Tongue (tissue), 1 donor: ENCODE measurements at regions not wholly inside any gene's neighbourhood (a gene's known extent, or its start where the extent isn't known, plus 50 kb on each side); places are given as distances from the start of the nearest gene placed in this dataset.
"Not testable (repeated sequence)": the region's sequence is repeated elsewhere in the genome, so short reads cannot be mapped to it uniquely, and the experiment has no call there.

Experiments used
- DNase-seq: peaks from one replicate; pipeline ENCODE4 v3.0.0-alpha.2; 2015

DNA sequence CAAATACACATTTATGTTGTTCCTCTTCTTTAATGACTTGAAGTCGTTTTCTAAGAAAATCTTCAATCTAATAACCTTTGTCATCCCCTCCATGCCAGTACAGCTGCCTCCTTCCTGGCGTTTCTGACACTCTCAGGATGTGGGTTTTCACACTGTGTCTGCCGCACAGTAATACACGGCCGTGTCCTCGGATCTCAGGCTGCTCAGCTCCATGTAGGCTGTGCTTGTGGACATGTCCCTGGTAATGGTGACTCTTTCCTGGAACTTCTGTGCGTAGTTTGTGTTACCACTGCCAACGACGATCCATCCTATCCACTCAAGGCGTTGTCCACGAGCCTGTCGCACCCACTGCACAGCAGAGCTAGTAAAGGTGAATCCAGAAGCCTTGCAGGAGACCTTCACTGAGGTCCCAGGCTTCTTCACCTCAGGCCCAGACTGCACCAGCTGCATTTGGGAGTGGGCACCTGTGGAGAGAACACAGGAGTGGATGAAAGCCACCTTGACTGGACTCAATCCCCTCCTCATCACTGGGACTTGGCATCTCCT, 1095.9 kb downstream of the TMEM121 start:
- no peak for DNase-seq

DNA sequence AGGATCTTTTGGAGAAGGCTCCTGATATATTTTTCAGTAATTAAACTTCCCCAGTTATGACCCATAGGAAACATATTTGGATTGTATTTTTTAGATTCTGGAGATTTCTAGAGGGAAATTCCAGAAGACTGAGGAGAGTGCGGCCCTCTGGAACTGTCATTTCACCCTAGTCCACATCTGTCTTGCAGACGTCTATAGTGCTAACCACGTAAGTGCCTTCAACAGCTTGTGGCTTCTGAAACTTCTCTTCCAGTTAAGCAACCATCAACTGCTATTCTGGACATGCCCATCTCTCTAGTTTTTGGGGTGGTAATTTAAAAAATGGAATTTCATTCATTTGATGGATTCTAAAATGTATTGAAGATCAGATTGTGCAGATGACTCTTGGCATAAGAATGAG, 1098.8 kb downstream of the TMEM121 start:
- no peak for DNase-seq

DNA sequence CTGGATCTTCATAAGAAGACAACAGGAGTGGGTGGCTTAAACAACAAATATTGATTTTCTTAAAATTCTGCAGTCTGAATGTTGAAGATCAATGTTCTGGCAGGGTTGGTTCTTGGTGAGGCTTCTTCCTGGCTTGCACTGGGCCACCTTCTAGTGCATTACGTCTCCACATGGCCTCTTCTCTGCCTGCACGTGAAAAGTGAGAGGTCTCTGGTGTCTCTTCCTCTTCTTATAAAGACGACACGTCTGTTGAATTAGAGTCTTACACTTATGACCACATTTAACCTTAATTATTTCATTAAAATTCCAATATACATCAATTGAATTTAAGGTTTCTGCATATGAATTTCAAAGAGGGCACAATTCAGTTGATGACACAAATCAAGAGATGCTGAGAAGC, 1100.1 kb downstream of the TMEM121 start:
- DNase-seq: not testable (repeated sequence)

DNA sequence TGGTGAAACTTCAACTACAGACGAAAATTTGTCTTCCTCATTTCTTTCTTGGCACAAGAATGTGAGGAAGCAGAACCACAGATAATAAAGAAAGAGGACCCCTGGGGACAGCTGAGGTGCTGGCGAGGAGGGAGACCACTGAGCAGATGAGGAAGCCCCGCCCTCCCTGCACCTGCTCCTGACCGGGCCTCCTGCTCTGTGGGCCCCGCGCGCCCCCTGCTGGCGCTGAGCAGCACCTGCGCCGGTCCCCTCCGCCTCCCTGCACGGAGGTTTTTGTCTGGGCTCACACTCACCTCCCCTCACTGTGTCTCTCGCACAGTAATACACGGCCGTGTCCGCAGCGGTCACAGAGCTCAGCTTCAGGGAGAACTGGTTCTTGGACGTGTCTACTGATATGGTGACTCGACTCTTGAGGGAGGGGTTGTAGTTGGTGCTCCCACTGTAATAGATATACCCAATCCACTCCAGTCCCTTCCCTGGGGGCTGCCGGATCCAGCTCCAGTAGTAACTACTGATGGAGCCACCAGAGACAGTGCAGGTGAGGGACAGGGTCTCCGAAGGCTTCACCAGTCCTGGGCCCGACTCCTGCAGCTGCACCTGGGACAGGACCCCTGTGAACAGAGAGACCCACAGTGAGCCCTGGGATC, 1100.7 kb downstream of the TMEM121 start:
- not testable (repeated sequence) for DNase-seq

DNA sequence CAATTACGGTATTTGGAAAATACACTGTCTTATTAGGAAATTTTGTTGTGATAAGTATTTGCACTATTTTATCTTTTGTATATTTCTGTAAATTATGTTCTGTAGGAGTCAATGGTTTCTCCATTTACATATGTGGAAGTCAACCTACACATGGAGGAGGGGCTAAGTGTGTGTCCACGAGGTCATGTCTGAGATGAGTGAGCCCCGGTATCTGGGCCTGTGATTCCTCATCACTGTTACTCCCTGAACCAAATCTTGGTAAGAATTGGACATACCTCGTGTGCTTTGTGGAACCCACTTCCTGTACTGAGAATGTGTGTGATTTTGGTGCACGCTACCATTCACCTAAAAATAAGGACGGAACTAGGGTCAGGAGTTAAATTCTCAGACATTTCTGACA, 1105.5 kb downstream of the TMEM121 start:
- DNase-seq: no peak

DNA sequence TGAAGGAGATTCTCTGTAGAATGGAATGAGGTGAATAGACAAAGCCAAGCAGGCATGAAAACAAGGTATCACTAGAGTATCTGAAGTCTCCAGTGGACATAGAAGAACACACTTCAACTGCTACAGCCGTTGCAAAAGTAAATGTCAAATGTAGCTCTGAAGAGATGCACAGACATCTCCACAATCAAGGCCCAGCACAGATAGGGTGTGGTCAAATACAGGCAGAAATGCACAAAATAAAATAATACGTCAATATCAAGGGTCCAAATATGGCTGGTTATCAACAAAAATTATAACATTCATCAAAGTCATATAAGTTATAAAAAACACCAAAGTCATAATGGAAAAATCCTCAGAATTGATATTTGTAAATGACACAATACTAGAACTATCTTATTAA, 1107.3 kb downstream of the TMEM121 start:
- DNase-seq: no peak

DNA sequence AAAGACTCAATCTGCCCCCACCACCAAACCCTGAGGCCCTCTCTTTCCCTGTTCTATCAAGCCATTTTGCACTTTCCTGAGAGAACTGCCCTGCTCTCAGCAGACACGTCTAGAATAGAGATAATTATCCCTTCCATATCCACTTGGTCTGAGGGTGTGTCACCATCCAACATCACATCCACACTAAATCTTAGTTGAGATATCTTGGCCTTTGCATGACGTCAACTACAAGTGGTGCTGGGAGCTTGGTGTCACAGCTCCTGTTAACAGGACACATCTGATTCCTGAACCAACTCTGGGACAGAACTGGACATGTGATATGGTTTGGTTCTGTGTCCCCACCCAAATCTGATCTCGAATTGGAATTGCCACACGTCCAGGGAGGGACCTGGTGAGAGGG, 1109.2 kb downstream of the TMEM121 start:
- no peak for DNase-seq

DNA sequence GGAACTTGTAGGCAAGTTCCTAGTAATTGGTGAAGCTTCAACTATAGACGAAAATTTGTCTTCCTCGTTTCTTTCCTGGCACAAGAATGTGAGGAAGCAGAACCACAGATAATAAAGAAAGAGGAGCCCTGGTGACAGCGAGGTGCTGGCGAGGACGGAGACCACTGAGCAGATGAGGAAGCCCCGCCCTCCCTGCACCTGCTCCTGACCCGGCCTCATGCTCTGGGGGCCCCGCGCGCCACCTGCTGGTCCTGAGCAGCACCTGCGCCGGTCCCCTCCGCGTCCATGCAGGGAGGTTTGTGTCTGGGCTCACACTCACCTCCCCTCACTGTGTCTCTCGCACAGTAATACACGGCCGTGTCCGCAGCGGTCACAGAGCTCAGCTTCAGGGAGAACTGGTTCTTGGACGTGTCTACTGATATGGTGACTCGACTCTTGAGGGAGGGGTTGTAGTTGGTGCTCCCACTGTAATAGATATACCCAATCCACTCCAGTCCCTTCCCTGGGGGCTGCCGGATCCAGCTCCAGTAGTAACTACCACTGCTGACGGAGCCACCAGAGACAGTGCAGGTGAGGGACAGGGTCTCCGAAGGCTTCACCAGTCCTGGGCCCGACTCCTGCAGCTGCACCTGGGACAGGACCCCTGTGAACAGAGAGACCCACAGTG, 1112.5 kb downstream of the TMEM121 start:
- not testable (repeated sequence) for DNase-seq

DNA sequence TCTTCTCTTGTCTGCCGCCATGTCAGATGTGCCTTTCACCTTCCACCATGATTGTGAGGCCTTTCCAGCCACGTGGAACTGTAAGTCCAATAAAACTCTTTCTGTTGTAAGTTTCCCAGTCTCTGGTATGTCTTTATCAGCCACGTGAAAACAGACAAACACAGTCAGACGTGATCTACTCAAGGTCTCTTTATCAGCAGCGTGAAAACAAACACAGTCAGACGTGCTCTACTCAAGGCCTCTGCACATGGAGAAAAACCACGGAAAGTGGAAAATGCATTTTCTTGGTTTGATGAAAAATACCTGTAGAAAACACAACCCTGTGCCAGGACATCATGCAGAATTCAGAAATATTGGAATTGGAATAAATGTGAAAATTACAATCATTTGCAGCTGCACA, 1115.7 kb downstream of the TMEM121 start:
- no peak for DNase-seq

DNA sequence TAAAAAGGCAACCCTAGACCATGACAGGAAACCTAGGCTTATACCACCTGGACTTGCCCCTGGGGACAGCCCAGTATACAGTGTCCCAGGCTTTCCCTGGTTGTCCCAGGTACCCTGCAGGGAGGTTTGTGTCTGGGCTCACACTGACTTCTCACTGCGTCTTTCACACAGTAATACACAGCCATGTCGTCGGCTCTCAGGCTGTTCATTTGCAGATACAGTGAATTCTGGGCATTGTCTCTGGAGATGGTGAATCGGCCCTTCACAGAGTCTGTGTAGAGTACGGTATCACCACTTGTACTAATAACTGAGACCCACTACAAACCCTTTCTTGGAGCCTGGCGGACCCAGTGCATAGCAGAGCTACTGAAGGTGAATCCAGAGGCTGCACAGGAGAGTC, 1116.6 kb downstream of the TMEM121 start:
- not testable (repeated sequence) for DNase-seq

DNA sequence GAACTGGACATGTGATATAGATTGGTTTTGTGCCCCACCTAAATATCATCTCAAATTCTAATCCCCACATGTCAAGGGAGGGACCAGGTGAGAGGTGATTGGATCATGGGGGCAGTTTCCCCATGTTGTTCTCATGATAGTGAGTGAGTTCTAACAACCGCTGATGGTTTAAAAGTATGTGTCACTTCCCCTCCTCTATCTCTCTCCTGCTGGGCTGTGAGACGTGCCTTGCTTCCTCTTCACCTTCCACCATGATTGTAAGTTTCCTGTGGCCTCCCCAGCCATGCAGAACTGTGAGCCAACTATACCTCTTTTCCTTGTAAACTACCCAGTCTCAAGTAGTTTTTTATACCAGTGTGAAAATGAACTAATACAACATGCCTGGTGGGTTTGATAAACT, 1122.5 kb downstream of the TMEM121 start:
- not testable (repeated sequence) for DNase-seq

DNA sequence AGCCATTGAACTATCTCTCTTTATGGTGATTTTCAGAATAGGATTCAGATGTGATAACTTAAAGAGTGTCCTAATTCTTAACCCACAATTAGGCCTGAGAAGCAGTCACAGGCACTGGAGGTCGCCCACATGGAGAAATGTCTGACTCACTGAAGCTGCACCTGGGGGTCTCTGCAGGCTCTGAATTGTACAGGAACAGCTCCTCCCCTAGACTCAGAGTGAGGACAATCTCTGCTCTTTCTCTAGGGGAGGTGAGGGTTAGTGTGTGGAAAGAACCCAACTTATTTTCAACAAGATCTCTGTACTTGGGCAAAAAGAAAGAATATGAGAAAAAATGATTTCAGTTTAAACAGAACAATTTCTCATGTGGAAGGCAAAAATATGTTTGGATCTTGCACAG, 1124.6 kb downstream of the TMEM121 start:
- no peak for DNase-seq

DNA sequence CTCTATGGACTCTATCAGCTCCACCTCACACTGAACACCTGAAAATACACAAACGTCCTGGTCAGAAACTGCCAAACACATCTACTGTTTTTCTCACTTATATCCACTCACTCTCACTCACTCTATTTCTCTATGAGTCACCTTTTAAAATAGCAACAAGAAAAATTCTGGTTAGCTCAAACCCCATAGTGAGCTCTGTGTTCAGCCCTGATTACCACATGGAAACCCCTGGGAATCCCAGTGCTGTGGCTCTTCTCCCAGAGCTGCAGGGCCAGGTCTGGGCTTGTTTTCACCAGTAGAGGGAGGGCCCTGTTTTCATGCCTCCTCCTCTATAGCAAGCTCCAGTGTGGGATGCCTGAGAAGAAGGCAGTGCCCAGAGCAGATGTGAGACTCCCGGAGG, 1126.1 kb downstream of the TMEM121 start:
- no peak for DNase-seq

DNA sequence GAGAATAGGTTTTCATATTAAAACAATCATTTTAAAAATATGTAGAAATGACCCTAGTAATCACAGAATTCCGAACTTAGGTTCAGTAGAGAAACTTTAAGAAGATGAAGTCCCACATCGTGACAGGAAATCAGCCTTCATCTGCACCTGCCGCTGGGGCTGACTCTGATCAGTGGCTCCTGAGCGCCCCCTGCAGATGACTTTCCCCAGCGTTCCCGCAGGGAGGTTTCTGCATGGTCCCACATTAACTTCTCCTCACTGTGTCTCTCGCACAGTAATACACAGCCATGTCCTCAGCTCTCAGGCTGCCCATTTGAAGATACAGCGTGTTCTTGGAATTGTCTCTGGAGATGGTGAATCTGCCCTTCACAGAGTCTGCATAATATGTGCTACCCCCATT, 1131.1 kb downstream of the TMEM121 start:
- no peak for DNase-seq

DNA sequence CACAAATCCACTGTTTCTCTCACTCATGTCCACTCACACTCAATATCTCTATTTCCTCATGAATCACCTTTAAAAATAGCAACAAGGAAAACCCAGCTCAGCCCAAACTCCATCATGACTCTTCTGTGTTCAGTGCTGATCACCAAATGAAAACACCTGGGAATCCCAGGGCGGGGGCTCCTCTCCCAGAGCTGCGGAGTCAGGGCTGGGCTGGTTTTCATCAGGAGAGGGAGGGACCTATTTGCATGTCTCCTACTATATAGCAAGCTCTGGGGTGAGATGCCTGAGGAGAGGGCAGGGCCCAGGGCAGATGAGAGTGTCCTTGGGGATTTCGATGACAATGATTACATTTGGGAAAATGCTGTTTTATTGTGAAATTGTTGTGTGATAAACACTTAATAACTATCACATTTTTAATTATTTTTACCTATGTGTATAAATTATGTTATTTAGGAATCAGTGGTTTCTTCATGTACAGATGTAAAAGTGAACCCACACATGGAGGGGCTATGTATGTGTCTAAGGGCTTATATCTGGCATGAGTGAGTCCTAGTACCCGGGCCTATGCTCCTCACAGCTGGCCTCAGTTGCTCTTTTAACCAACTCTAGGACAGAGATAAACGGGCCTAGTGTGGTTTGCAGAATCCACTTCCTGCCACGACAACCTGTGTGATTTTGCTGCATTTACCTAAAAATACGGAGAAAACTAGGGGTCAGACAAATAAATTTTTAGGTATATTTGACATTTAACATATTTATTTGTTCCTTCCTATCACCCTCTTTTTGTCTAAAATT, 1131.9 kb downstream of the TMEM121 start:
- DNase-seq: not testable (repeated sequence)

DNA sequence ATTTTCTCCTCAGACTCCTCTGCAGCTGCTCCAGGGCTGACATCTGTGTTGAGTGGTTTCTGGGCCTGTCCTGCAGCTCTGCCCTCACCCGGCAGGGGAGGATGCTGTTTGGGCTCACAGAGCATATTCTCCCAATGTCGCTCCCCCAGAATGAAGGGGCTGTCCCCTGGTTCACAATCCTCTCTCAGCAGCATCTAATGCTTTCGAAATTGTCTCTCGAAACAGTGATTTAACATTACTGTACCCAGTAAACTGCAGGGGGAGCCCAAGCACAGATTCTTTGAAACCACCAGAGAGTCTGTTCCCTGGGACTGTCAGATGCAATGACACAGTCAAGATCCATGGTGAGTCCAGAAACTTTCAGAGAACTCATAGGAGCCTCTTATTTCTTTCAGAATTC, 1135.2 kb downstream of the TMEM121 start:
- DNase-seq: not testable (repeated sequence)

DNA sequence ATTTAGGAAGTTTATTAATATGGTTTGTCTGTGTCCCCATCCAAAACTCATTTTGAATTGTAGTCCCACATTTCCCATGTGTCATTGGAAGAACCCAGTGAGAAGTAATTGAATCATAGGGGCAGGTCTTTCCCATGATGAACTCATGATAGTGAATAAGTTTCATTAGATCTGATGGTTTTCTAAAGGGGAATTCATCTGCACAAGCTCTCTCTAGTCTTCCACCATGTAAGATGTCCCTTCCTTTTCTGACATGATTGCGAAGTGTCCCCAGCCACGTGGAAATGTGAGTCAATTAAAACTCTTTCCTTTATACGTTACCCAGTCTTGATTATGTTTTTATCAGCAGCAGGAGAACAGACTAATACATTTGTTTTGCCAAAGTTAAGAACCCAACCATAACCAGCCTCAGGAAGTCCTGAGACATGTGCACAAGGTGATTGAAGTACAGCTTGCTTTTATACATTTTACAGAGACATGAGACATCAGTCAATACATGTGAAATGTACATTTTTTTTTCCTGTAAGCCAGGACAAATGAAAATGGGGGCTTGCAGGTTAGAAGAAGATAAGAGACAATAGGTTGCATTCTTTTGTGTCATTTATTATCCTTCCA, 1136.7 kb downstream of the TMEM121 start:
- DNase-seq: no peak

DNA sequence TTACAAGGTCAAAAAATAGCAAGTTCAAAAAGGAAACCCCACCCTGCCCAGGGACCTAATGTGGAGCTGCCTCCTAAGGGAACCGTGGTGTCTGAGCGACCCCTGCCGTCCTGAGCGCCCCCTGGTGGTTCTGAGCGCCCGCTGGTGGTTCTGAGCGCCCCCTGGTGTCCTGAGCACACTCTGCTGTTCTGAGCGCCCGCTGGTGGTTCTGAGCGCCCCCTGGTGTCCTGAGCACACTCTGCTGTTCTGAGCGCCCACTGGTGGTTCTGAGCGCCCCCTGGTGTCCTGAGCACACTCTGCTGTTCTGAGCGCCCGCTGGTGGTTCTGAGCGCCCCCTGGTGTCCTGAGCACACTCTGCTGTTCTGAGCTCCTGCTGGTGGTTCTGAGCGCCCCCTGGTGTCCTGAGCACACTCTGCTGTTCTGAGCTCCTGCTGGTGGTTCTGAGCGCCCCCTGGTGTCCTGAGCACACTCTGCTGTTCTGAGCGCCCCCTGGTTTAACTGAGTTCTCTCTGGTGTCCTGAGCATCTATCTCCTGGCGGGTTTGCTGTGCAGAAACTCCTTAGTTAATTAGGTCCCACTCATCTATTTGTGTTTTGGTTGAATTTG, 1137.5 kb downstream of the TMEM121 start:
- not testable (repeated sequence) for DNase-seq

DNA sequence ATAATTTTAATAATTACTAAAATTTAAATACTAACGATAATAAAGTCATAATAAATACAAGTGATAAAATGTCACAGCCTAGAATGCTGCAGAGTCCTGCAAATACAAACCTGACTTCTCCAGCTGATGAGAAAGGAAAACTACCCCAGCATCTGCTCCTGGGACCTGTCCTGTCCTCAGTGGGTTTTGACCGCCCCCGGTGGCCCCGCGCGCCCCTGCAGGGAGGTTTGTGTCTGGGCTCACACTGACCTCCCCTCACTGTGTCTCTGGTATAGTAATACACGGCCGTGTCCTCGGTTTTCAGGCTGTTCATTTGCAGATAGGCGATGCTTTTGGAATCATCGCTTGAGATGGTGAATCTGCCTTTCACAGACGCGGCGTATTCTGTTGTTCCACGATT, 1139.4 kb downstream of the TMEM121 start:
- DNase-seq: no peak

DNA sequence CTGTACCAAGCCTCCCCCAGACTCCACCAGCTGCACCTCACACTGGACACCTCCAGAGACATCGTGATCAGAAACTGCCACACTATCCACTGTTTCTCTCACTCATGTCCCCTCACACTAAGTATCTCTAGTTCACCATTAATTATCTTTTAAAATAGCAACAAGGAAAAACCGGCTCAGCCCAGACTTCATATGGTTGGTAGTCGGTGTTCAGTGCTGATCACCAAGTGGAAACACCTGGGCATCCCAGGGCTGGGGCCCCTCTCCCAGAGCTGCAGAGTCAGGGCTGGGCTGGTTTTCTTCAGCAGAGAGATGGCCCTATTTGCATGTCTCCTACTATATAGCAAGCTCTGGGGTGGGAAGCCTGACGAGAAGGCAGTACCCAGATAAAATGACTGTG, 1140.0 kb downstream of the TMEM121 start:
- no peak for DNase-seq

DNA sequence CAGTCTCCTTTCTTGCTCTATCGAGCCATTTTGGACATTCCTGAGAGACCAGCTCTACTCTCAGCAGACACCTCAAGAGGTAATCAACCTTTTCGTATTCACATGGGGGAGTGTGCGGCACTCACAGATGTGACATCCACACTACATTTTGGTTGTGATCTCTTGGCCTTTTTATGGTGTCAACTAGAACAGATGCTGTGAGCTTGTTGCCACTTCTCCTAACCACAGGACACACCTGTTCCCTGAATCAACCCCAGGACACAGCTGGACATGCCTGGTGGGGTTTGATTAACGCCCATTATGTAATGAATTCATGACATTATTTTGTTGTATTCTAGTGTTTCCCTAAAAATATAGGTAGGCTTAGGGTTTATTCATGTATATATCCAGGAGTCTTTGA, 1143.6 kb downstream of the TMEM121 start:
- no peak for DNase-seq

DNA sequence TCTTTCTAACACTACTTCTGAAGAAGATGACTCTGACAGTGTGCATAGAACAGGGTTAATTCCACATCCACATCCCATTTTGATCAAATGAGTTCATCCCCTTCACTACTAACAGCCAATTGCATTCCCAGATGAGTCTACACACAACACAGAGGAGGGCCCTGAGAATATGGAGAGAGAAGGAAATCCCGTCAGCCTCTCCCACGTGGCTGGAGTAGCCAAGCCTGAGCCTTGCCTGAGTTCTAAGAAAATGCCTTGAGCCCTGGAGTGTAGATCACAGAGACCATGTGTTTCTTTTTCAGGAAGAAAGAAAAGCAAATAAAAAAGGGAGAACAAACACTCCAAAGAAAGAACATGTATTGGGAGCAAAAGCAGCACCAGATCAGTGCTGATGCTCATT, 1147.7 kb downstream of the TMEM121 start:
- not testable (repeated sequence) for DNase-seq
